Sigmoid colon (tissue), 4 donors: ENCODE measurements at regions not wholly inside any gene's neighbourhood (a gene's known extent, or its start where the extent isn't known, plus 50 kb on each side); places are given as distances from the start of the nearest gene placed in this dataset.

Source experiments
- EP300 ChIP-seq, 4 donors: sonication (generic); formaldehyde crosslinking; IDR thresholded peaks; one replicate each; pipeline ENCODE4 v1.6.1; 2017; ENCODE audit warnings: antibody characterized with exemption in 4 of 4
- POLR2A ChIP-seq, 2 donors: fragments of 450-650 bp; IDR thresholded peaks; one replicate each; pipeline ENCODE4 v1.6.1; 2016; ENCODE audit warnings: antibody characterized with exemption in 2 of 2, mild to moderate bottlenecking in 2 of 2, moderate library complexity in 2 of 2
- TF ChIP-seq, protein P1 (sequence below), 4 experiments: fragments of 450-650 bp in 3 of 4; fragments of 200-600 bp in 1 of 4; IDR thresholded peaks; one replicate each; pipeline ENCODE4 v1.5.1; 2016 to 2019; ENCODE audit warnings: antibody characterized with exemption in 4 of 4, mild to moderate bottlenecking in 3 of 4, moderate library complexity in 2 of 4

GRCh38 chr1:105437847-105438246 lies 1618.6 kb upstream of the PRMT6 start:
- TF ChIP-seq, protein P1, sequence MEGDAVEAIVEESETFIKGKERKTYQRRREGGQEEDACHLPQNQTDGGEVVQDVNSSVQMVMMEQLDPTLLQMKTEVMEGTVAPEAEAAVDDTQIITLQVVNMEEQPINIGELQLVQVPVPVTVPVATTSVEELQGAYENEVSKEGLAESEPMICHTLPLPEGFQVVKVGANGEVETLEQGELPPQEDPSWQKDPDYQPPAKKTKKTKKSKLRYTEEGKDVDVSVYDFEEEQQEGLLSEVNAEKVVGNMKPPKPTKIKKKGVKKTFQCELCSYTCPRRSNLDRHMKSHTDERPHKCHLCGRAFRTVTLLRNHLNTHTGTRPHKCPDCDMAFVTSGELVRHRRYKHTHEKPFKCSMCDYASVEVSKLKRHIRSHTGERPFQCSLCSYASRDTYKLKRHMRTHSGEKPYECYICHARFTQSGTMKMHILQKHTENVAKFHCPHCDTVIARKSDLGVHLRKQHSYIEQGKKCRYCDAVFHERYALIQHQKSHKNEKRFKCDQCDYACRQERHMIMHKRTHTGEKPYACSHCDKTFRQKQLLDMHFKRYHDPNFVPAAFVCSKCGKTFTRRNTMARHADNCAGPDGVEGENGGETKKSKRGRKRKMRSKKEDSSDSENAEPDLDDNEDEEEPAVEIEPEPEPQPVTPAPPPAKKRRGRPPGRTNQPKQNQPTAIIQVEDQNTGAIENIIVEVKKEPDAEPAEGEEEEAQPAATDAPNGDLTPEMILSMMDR (IDR thresholded peaks at IDR 0.05) = no peak
- TF ChIP-seq EP300 (IDR thresholded peaks at IDR 0.05) = no peak
- TF ChIP-seq POLR2A (IDR thresholded peaks at IDR 0.05) = no peak
